Heart left ventricle (tissue), 16 donors: ENCODE measurements at regions not wholly inside any gene's neighbourhood (a gene's known extent, or its start where the extent isn't known, plus 50 kb on each side); places are given as distances from the start of the nearest gene placed in this dataset.

Experiments used
- ATAC-seq, 4 donors: fragments of 200-7000 bp; cut with Tn5 transposase; one replicate each; pipeline ENCODE4 v1.9.1; 2020 to 2022; ENCODE audit warnings: moderate library complexity in 4 of 4, mild to moderate bottlenecking in 3 of 4, moderate number of reproducible peaks in 1 of 4
- DNase-seq, 5 donors: peaks; one replicate each; pipeline ENCODE4 v3.0.0-alpha.2; 2020
- H3K27ac ChIP-seq, 12 donors: fragments of 200-600 bp; sonication (generic) in 4 of 12; one replicate each; pipeline versions ENCODE4 v1.5.0 to v1.8.0; 2016 to 2022; ENCODE audit warnings: mild to moderate bottlenecking in 2 of 12
- H3K27me3 ChIP-seq, 9 donors: fragments of 200-600 bp; sonication (generic) in 2 of 9; one replicate each; pipeline versions ENCODE4 v1.5.1 to v1.8.0; 2016 to 2022; ENCODE audit warnings: mild to moderate bottlenecking in 3 of 9
- H3K36me3 ChIP-seq, 9 donors: fragments of 200-600 bp; sonication (generic) in 2 of 9; one replicate each; pipeline versions ENCODE4 v1.5.0 to v1.8.0; 2018 to 2022; ENCODE audit warnings: mild to moderate bottlenecking in 2 of 9
- H3K4me1 ChIP-seq, 12 donors: fragments of 200-600 bp; sonication (generic) in 4 of 12; one replicate each; pipeline versions ENCODE4 v1.5.0 to v1.8.0; 2016 to 2022; ENCODE audit warnings: mild to moderate bottlenecking in 3 of 12
- H3K4me3 ChIP-seq, 12 donors: fragments of 200-600 bp; sonication (generic) in 4 of 12; one replicate each; pipeline versions ENCODE4 v1.5.0 to v1.8.0; 2017 to 2022; ENCODE audit warnings: mild to moderate bottlenecking in 9 of 12, moderate library complexity in 4 of 12
- H3K9me3 ChIP-seq, 12 donors: fragments of 200-600 bp; sonication (generic) in 4 of 12; one replicate each; pipeline versions ENCODE4 v1.5.0 to v1.8.0; 2016 to 2022; ENCODE audit warnings: mild to moderate bottlenecking in 1 of 12
- POLR2A ChIP-seq, 2 donors: fragments of 450-650 bp; IDR thresholded peaks; one replicate each; pipeline ENCODE4 v1.6.1; 2017; ENCODE audit warnings: antibody characterized with exemption in 2 of 2, mild to moderate bottlenecking in 2 of 2, moderate library complexity in 2 of 2
- WGBS, 4 donors: extraction: QIAGEN DNeasy Blood & Tissue Kit in 2 of 4; methylation state at CpG; one replicate each; pipeline versions ENCODE4 v1.1.5 to v1.1.7; 2013 to 2018; 5-methylcytosine and 5-hydroxymethylcytosine counted together
- intact Hi-C, 10 donors: fragments of 100-400 bp; cut with DNase I; formaldehyde crosslinking; loops; one replicate each; pipeline versions ENCODE4 v1.11.1 to v1.14.2; 2022
- TF ChIP-seq, protein P1 (sequence below), 12 donors: fragments of 200-600 bp; sonication (generic) in 4 of 12; IDR thresholded peaks; one replicate each; pipeline versions ENCODE4 v1.5.0 to v1.8.0; 2018 to 2022; ENCODE audit warnings: antibody characterized with exemption in 12 of 12, mild to moderate bottlenecking in 5 of 12
- donor health status: ischemic (EF 13 %, LVEDD 7.1; RV severe dilation, severe dysfunction).
- donor health status: healthy with polysubstance abuse.
- donor health status: DM: no; HTN: yes; CAD: no.
- donor health status: DM: no; HTN: no; CAD: no.
- donor health status: ischemic (EF 25% LVEDD 6.9; RV normal size, moderate dysfunction).
- donor health status: ischemic (EF 25% LVEDD 5.7; RV mildly dilated, moderate dysfunction).
- donor health status: healthy.
- donor health status: DM: yes; HTN: yes; CAD: no.
- donor health status: ischemic (EF 35%, LVEDD 5.7; RV mildly dilated, moderate dysfunction).
- donor health status: nonischemic (EF 11% LVEDD 7.7; RV severe dilation, severe dysfunction).
- donor health status: DM: yes; HTN: yes; CAD: no.
- donor health status: PGD.
- donor health status: ischemic (EF 29% LVEDD 5.4; RV normal size, mild dysfunction).
- donor health status: nonischemic (EF 23%, LVEDD 6.1; RV moderate dilation, normal function).

DNA sequence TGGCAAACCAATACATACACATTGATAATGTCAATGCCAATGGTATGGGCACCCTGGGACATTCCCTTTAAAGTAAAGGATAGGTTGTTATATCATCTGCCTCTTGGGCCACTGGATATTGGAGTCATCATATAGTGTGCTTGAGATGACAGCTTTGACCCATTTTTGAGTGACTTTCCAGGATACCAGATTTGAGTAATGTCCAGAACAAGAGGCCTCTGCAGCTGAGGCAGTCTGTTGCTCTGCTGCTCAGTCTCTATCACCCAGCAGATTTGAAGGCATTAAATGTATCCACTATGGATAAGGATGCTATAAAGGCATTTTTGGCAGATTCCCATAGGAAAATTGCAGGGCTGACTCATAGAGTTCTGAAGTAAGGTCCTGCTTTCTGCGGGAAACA lies 525.6 kb upstream of the SEMA6A start:
- Histone ChIP-seq H3K4me3 (no peak overlapping the region), H3K27me3 (no peaks in the 10 kb centered on the region), H3K36me3 (no peaks in the 10 kb centered on the region), H3K27ac (no peak overlapping the region), H3K9me3 (no peaks in the 10 kb centered on the region), H3K4me1 (no peaks in the 10 kb centered on the region)
- WGBS, 4 donors, result 71 to 90% (median 82%) methylated on average over 1 of the region's 1 CpG
- intact Hi-C loops, result no loop called here
- ATAC-seq, result no peak
- DNase-seq, result no peak
- TF ChIP-seq POLR2A (IDR thresholded peaks at IDR 0.05), result no peak
- TF ChIP-seq, protein P1, sequence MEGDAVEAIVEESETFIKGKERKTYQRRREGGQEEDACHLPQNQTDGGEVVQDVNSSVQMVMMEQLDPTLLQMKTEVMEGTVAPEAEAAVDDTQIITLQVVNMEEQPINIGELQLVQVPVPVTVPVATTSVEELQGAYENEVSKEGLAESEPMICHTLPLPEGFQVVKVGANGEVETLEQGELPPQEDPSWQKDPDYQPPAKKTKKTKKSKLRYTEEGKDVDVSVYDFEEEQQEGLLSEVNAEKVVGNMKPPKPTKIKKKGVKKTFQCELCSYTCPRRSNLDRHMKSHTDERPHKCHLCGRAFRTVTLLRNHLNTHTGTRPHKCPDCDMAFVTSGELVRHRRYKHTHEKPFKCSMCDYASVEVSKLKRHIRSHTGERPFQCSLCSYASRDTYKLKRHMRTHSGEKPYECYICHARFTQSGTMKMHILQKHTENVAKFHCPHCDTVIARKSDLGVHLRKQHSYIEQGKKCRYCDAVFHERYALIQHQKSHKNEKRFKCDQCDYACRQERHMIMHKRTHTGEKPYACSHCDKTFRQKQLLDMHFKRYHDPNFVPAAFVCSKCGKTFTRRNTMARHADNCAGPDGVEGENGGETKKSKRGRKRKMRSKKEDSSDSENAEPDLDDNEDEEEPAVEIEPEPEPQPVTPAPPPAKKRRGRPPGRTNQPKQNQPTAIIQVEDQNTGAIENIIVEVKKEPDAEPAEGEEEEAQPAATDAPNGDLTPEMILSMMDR (IDR thresholded peaks at IDR 0.05), result no peak

DNA sequence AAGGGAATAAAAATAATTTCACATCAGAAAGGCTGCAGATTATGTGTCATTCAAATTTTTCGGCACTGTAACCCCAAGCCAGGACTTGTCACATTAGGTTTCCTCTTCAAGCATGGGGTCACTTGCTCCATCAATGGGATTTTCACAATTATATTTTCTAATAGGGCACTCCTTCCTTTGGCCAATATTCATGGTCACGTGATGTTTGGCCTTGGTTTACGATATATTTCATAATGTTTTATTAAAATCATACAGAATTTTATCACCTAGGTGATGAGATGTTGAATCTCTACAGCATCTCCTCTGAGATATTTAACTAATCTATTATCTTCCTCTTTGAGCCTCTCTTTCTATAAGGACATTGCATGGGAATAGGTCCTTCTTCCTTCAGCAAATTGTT lies 523.5 kb upstream of the SEMA6A start:
- Histone ChIP-seq H3K4me3 (no peak overlapping the region), H3K27ac (no peak overlapping the region), H3K36me3 (no peaks in the 10 kb centered on the region), H3K27me3 (no peaks in the 10 kb centered on the region), H3K9me3 (no peaks in the 10 kb centered on the region), H3K4me1 (no peaks in the 10 kb centered on the region)
- TF ChIP-seq, protein P1 (IDR thresholded peaks at IDR 0.05), result no peak
- no peak for TF ChIP-seq POLR2A (IDR thresholded peaks at IDR 0.05)
- ATAC-seq (no peak), DNase-seq (no peak)
- WGBS, 4 donors, result 83 to 90% (median 88%) methylated on average over 3 of the region's 3 CpGs
- intact Hi-C loops, result no loop called here

DNA sequence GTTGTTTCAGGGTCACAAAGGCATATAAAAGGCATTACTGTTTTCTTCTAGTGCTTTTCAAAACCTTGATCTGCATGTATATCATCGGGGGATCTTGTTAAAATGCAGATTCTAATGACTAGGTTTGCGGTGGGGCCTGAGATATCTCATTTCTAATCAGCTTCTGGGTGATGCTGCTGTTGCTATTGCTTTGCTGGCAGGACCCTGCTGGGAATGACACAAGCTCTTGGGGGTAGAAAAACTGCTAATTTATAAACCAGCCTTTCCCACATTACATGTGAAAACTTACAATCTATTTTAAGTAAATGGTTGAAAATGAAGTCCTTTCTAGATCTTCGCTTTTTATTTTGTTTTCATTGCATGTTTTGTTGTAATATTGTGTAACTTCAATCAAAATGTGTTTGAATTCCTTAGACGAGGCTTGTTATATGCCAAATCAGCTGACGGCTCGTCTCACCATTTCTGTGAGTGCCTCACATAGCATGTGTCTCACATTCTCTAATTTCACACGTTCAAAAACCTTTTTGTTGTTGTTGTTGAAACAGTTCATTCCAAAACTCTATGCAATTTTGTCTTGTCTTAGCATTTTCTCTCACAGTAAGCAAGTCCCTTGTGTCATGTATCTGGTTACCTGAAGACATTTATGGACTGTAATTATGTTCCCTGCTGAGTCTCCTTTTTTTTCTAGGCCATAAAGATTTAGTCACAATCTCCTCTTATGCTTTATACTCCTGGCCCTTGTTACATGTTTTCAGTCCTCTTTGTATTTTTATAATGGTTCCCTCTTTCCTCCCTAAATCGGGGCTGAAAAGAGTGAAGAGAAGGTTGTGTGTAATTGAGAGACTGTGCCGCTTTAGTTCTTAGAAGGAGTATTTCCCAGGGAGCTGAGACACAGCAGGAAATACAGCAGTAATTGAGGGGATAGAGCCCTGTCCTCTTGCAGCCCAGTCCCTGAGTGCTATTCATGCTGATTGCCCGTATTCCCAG lies 521.0 kb upstream of the SEMA6A start:
- no peak overlapping the region for H3K4me3 ChIP-seq
- no peak for TF ChIP-seq POLR2A (IDR thresholded peaks at IDR 0.05)
- TF ChIP-seq, protein P1 (IDR thresholded peaks at IDR 0.05), result no peak
- H3K27ac ChIP-seq, result no peak overlapping the region
- intact Hi-C loops, result no loop called here
- peaks cover 0 to 3% (median 0%) of the 10 kb centered on the region in 12 donors for H3K4me1 ChIP-seq
- 76 to 80% (median 77%) methylated on average over 10 of the region's 10 CpGs for WGBS, 4 donors
- H3K36me3 ChIP-seq, result no peaks in the 10 kb centered on the region
- no peaks in the 10 kb centered on the region for H3K27me3 ChIP-seq
- ATAC-seq (no peak), DNase-seq (no peak)
- no peaks in the 10 kb centered on the region for H3K9me3 ChIP-seq

DNA sequence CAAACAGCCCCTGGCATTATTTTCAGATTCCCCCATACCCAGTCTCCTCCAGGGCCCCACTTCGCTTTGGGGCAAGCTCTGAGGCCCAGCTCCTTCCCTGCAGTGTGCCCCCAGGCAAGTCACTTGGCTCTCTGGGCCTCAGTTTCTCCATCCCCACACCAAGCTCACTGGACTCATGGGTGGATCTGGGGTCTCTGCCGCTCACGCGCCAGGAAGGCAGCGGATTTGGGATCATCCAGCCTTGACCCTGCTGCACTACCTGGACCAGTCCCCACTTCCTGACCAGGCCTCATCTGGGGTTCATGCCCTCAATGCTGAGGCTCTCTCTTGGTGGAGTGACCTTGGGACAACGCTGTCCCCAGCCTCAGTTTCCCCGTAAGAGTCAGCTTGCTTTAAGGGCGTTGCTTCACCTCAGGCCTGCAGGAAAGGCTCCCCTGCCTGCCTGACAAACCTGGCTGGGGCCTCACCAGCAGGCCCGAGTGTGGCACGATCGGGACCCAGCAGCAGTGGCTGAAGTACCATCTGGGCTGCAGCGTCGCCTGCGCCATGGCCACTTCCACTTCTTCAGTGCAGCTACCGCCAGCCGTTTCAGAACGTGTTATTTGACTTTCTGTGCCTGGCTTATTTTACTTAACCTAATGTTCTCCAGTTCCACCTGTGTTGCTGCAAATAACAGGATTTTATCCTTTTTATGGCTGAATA lies 519.6 kb upstream of the SEMA6A start:
- Histone ChIP-seq H3K36me3 (no peaks in the 10 kb centered on the region), H3K4me1 (peaks cover 0 to 3% (median 0%) of the 10 kb centered on the region in 12 donors), H3K4me3 (no peak overlapping the region), H3K9me3 (no peaks in the 10 kb centered on the region), H3K27me3 (no peaks in the 10 kb centered on the region), H3K27ac (no peak overlapping the region)
- no peak for TF ChIP-seq POLR2A (IDR thresholded peaks at IDR 0.05)
- TF ChIP-seq, protein P1 (IDR thresholded peaks at IDR 0.05), result no peak
- WGBS, 4 donors, result 96 to 99% (median 98%) methylated on average over 17 of the region's 17 CpGs
- ATAC-seq (no peak), DNase-seq (no peak)
- intact Hi-C loops, result no loop called here
